HFFc6 (cell line): ENCODE measurements at regions not wholly inside any gene's neighbourhood (a gene's known extent, or its start where the extent isn't known, plus 50 kb on each side); places are given as distances from the start of the nearest gene placed in this dataset.

ENCODE experiments used
- DNase-seq: peaks from one replicate; pipeline ENCODE4 v3.0.0-alpha.2; 2018
- H3K27ac Mint-ChIP-seq: 2 replicates; pipeline ENCODE4 v1.8.0; 2020; ENCODE audit warnings: mild to moderate bottlenecking, mixed read lengths
- H3K27me3 Mint-ChIP-seq: 2 replicates; pipeline ENCODE4 v1.8.0; 2021; ENCODE audit warnings: mild to moderate bottlenecking, moderate library complexity, mixed read lengths; ENCODE audit not compliant: insufficient read depth
- H3K36me3 Mint-ChIP-seq: 2 replicates; pipeline ENCODE4 v1.8.0; 2021; ENCODE audit warnings: low read depth, mixed read lengths
- H3K4me1 Mint-ChIP-seq: 2 replicates; pipeline ENCODE4 v1.8.0; 2020; ENCODE audit warnings: low read depth, mixed read lengths
- H3K4me3 Mint-ChIP-seq: 2 replicates; pipeline ENCODE4 v1.8.0; 2020; ENCODE audit warnings: mild to moderate bottlenecking, moderate library complexity, mixed read lengths
- H3K9me3 Mint-ChIP-seq: 2 replicates; pipeline ENCODE4 v1.8.0; 2020; ENCODE audit warnings: mild to moderate bottlenecking, mixed read lengths
- CTCF ChIP-seq: fragments of 200-600 bp; sonication (generic); IDR thresholded peaks from 2 replicates; pipeline ENCODE4 v1.5.0; 2021; ENCODE audit warnings: antibody characterized with exemption, mild to moderate bottlenecking

GRCh38 chr4:188818300-188818699, 679.1 kb downstream of the TRIML1 start:
- H3K9me3 Mint-ChIP-seq = peaks cover 10% of the 10 kb centered on the region
- TF ChIP-seq CTCF = no peak
- no peak overlapping the region for H3K4me3 Mint-ChIP-seq
- no peak for DNase-seq
- H3K36me3 Mint-ChIP-seq = peaks cover 8% of the 10 kb centered on the region
- peaks cover 2% of the 10 kb centered on the region; the same call in 1 of the 2 replicates for H3K27me3 Mint-ChIP-seq
- H3K27ac Mint-ChIP-seq = no peak overlapping the region
- peaks cover 14% of the 10 kb centered on the region; the same call in 1 of the 2 replicates for H3K4me1 Mint-ChIP-seq

GRCh38 chr4:188819233-188819632, 680.0 kb downstream of the TRIML1 start:
- Mint-ChIP-seq H3K4me1 (peaks cover 14% of the 10 kb centered on the region; the same call in 1 of the 2 replicates), H3K36me3 (peaks cover 3% of the 10 kb centered on the region), H3K27ac (no peak overlapping the region), H3K4me3 (no peak overlapping the region), H3K27me3 (peaks cover 2% of the 10 kb centered on the region; the same call in 1 of the 2 replicates), H3K9me3 (peaks cover 1% of the 10 kb centered on the region)
- TF ChIP-seq CTCF = no peak
- peak; percentile 24 for DNase-seq

GRCh38 chr4:188821500-188821899, 682.3 kb downstream of the TRIML1 start:
- no peak overlapping the region for H3K4me3 Mint-ChIP-seq
- peaks cover 3% of the 10 kb centered on the region; the same call in 1 of the 2 replicates for H3K36me3 Mint-ChIP-seq
- peaks cover 14% of the 10 kb centered on the region; the same call in 1 of the 2 replicates for H3K4me1 Mint-ChIP-seq
- H3K27me3 Mint-ChIP-seq = peaks cover 2% of the 10 kb centered on the region; the same call in 1 of the 2 replicates
- H3K27ac Mint-ChIP-seq = no peak overlapping the region
- no peak for TF ChIP-seq CTCF
- DNase-seq = no peak
- H3K9me3 Mint-ChIP-seq = no peaks in the 10 kb centered on the region; the same call in 1 of the 2 replicates

- Mint-ChIP-seq H3K4me1 (peaks cover 14% of the 10 kb centered on the region; the same call in 1 of the 2 replicates), H3K9me3 (no peaks in the 10 kb centered on the region), H3K36me3 (no peaks in the 10 kb centered on the region), H3K27me3 (no peaks in the 10 kb centered on the region), H3K27ac (no peak overlapping the region), H3K4me3 (no peak overlapping the region)
- no peak for TF ChIP-seq CTCF
- no peak for DNase-seq
Measured at GRCh38 chr4:188822698-188823097, 683.5 kb downstream of the TRIML1 start.

- Mint-ChIP-seq H3K27ac (no peak overlapping the region), H3K4me3 (no peak overlapping the region), H3K9me3 (no peaks in the 10 kb centered on the region), H3K4me1 (peaks cover 2% of the 10 kb centered on the region; the same call in 1 of the 2 replicates), H3K27me3 (no peaks in the 10 kb centered on the region), H3K36me3 (no peaks in the 10 kb centered on the region)
- DNase-seq = no peak
- TF ChIP-seq CTCF = no peak
Measured at GRCh38 chr4:188824553-188824952, 685.3 kb downstream of the TRIML1 start.

GRCh38 chr4:188826393-188826792, 687.2 kb downstream of the TRIML1 start:
- no peaks in the 10 kb centered on the region for H3K4me1 Mint-ChIP-seq

More at GRCh38 chr4:188826393-188826792, 687.2 kb downstream of the TRIML1 start:
- Mint-ChIP-seq H3K4me3 (no peak overlapping the region), H3K27ac (no peak overlapping the region), H3K36me3 (no peaks in the 10 kb centered on the region), H3K27me3 (no peaks in the 10 kb centered on the region), H3K9me3 (no peaks in the 10 kb centered on the region)
- DNase-seq = no peak
- no peak for TF ChIP-seq CTCF
